ENCODE measurements at regions not wholly inside any gene's neighbourhood (a gene's known extent, or its start where the extent isn't known, plus 50 kb on each side); places are given as distances from the start of the nearest gene placed in this dataset.

GRCh38 chr11:109609454-109610185 is 187.6 kb downstream of the C11orf87 start:
- no peak overlapping the region for H3K4me3 ChIP-seq (ENCODE audit: control insufficient read depth, low read depth, low read length)
- DNase-seq (ENCODE audit: low read depth): no peak
- TF ChIP-seq CTCF (conservative IDR thresholded peaks at IDR 0.05; ENCODE audit: control insufficient read depth, insufficient read depth, low read depth, low read length): no peak

- TF ChIP-seq CTCF (conservative IDR thresholded peaks at IDR 0.05; ENCODE audit: control insufficient read depth, insufficient read depth, low read depth, low read length): no peak
- H3K4me3 ChIP-seq (ENCODE audit: control insufficient read depth, low read depth, low read length): no peak overlapping the region
- peak; percentile 7 for DNase-seq (ENCODE audit: low read depth)
These were observed 190.5 kb downstream of the C11orf87 start for GRCh38 chr11:109612496-109612895.

GRCh38 chr11:109619498-109619897 is 197.5 kb downstream of the C11orf87 start:
- H3K4me3 ChIP-seq (ENCODE audit: control insufficient read depth, low read depth, low read length): no peak overlapping the region
- TF ChIP-seq CTCF (conservative IDR thresholded peaks at IDR 0.05; ENCODE audit: control insufficient read depth, insufficient read depth, low read depth, low read length): no peak
- DNase-seq (ENCODE audit: low read depth): no peak

GRCh38 chr11:109629734-109630133 is 207.7 kb downstream of the C11orf87 start:
- H3K4me3 ChIP-seq (ENCODE audit: control insufficient read depth, low read depth, low read length): no peak overlapping the region
- no peak for TF ChIP-seq CTCF (conservative IDR thresholded peaks at IDR 0.05; ENCODE audit: control insufficient read depth, insufficient read depth, low read depth, low read length)
- DNase-seq (ENCODE audit: low read depth): no peak

GRCh38 chr11:109641549-109641948 is 219.6 kb downstream of the C11orf87 start:
- TF ChIP-seq CTCF (conservative IDR thresholded peaks at IDR 0.05; ENCODE audit: control insufficient read depth, insufficient read depth, low read depth, low read length): peak; percentile 12
- H3K4me3 ChIP-seq (ENCODE audit: control insufficient read depth, low read depth, low read length): no peak overlapping the region
- DNase-seq (ENCODE audit: low read depth): peak; percentile 33

GRCh38 chr11:109644152-109644551 is 222.2 kb downstream of the C11orf87 start:
- DNase-seq (ENCODE audit: low read depth): peak; percentile 26
- no peak for TF ChIP-seq CTCF (conservative IDR thresholded peaks at IDR 0.05; ENCODE audit: control insufficient read depth, insufficient read depth, low read depth, low read length)
- H3K4me3 ChIP-seq (ENCODE audit: control insufficient read depth, low read depth, low read length): no peak overlapping the region

Data from fibroblast of mammary gland (primary cell).